HFFc6 (cell line): ENCODE measurements at regions not wholly inside any gene's neighbourhood (a gene's known extent, or its start where the extent isn't known, plus 50 kb on each side); places are given as distances from the start of the nearest gene placed in this dataset.

Experiments
- DNase-seq: peaks from one replicate; pipeline ENCODE4 v3.0.0-alpha.2; 2018
- H3K27ac Mint-ChIP-seq: 2 replicates; pipeline ENCODE4 v1.8.0; 2020; ENCODE audit warnings: mild to moderate bottlenecking, mixed read lengths
- H3K27me3 Mint-ChIP-seq: 2 replicates; pipeline ENCODE4 v1.8.0; 2021; ENCODE audit warnings: mild to moderate bottlenecking, moderate library complexity, mixed read lengths; ENCODE audit not compliant: insufficient read depth
- H3K36me3 Mint-ChIP-seq: 2 replicates; pipeline ENCODE4 v1.8.0; 2021; ENCODE audit warnings: low read depth, mixed read lengths
- H3K4me1 Mint-ChIP-seq: 2 replicates; pipeline ENCODE4 v1.8.0; 2020; ENCODE audit warnings: low read depth, mixed read lengths
- H3K4me3 Mint-ChIP-seq: 2 replicates; pipeline ENCODE4 v1.8.0; 2020; ENCODE audit warnings: mild to moderate bottlenecking, moderate library complexity, mixed read lengths
- H3K9me3 Mint-ChIP-seq: 2 replicates; pipeline ENCODE4 v1.8.0; 2020; ENCODE audit warnings: mild to moderate bottlenecking, mixed read lengths
- CTCF ChIP-seq: fragments of 200-600 bp; sonication (generic); IDR thresholded peaks from 2 replicates; pipeline ENCODE4 v1.5.0; 2021; ENCODE audit warnings: antibody characterized with exemption, mild to moderate bottlenecking

- Mint-ChIP-seq H3K9me3 (peaks cover 48% of the 10 kb centered on the region), H3K4me3 (no peak overlapping the region), H3K4me1 (no peaks in the 10 kb centered on the region), H3K27me3 (no peaks in the 10 kb centered on the region), H3K27ac (no peak overlapping the region), H3K36me3 (peaks cover 4% of the 10 kb centered on the region; the same call in 1 of the 2 replicates)
- no peak for DNase-seq
- TF ChIP-seq CTCF, result no peak
Measured at GRCh38 chr2:183505911-183506310, 381.7 kb downstream of the NUP35 start.

- Mint-ChIP-seq H3K36me3 (no peaks in the 10 kb centered on the region), H3K9me3 (peaks cover 54% of the 10 kb centered on the region), H3K4me1 (no peaks in the 10 kb centered on the region), H3K27me3 (no peaks in the 10 kb centered on the region), H3K27ac (no peak overlapping the region), H3K4me3 (no peak overlapping the region)
- TF ChIP-seq CTCF, result no peak
- DNase-seq, result no peak
Measured at GRCh38 chr2:183511154-183511553, 386.9 kb downstream of the NUP35 start.

- Mint-ChIP-seq H3K4me1 (no peaks in the 10 kb centered on the region), H3K36me3 (no peaks in the 10 kb centered on the region), H3K27me3 (peaks cover 1% of the 10 kb centered on the region; the same call in 1 of the 2 replicates), H3K27ac (no peak overlapping the region), H3K9me3 (peaks cover 49% of the 10 kb centered on the region), H3K4me3 (no peak overlapping the region)
- no peak for DNase-seq
- no peak for TF ChIP-seq CTCF
Measured at GRCh38 chr2:183519371-183520056, 395.3 kb downstream of the NUP35 start.

GRCh38 chr2:183521911-183522310 lies 397.7 kb downstream of the NUP35 start:
- Mint-ChIP-seq H3K27ac (no peak overlapping the region), H3K36me3 (no peaks in the 10 kb centered on the region), H3K4me1 (no peaks in the 10 kb centered on the region), H3K4me3 (no peak overlapping the region), H3K9me3 (peaks cover 32% of the 10 kb centered on the region), H3K27me3 (peaks cover 1% of the 10 kb centered on the region; the same call in 1 of the 2 replicates)
- TF ChIP-seq CTCF, result no peak
- DNase-seq, result no peak

- Mint-ChIP-seq H3K36me3 (no peaks in the 10 kb centered on the region), H3K9me3 (peaks cover 34% of the 10 kb centered on the region), H3K27ac (no peak overlapping the region), H3K4me1 (no peaks in the 10 kb centered on the region), H3K4me3 (no peak overlapping the region), H3K27me3 (peaks cover 1% of the 10 kb centered on the region; the same call in 1 of the 2 replicates)
- no peak for TF ChIP-seq CTCF
- no peak for DNase-seq
Measured at GRCh38 chr2:183522489-183523266, 398.4 kb downstream of the NUP35 start.
